Loucy (cell line): ENCODE measurements at regions not wholly inside any gene's neighbourhood (a gene's known extent, or its start where the extent isn't known, plus 50 kb on each side); places are given as distances from the start of the nearest gene placed in this dataset.

Experiments
- EZH2phosphoT487 ChIP-seq: fragments of 200-600 bp; IDR thresholded peaks from 2 replicates; pipeline ENCODE4 v1.6.1; 2018; ENCODE audit warnings: antibody characterized with exemption, mild to moderate bottlenecking, moderate library complexity, borderline replicate concordance
- TF ChIP-seq, protein P1 (sequence below): fragments of 200-600 bp; sonication (generic); conservative IDR thresholded peaks from 2 replicates; pipeline ENCODE4 v1.5.1; 2014; ENCODE audit warnings: mild to moderate bottlenecking, antibody characterized with exemption, low read length

DNA sequence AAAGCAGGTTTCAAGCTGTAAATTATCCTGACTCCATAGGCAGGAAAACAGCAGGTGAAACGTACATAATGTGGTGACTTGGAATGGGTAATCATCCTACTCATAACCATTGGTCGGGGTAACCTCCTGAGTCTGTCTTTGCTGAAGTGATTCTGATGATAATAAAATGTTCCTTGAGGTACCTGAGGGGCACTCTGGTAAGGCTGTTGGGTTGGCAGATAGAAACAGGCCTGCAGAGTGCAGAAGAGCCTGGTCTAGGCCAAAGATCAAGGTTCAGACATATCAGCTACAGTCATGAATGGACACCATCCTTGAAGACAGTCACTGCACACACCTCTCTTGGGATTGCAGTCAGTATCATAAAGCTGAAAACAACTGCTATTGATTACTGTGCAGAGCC lies 174.7 kb upstream of the RPL34 start:
- TF ChIP-seq, protein P1, sequence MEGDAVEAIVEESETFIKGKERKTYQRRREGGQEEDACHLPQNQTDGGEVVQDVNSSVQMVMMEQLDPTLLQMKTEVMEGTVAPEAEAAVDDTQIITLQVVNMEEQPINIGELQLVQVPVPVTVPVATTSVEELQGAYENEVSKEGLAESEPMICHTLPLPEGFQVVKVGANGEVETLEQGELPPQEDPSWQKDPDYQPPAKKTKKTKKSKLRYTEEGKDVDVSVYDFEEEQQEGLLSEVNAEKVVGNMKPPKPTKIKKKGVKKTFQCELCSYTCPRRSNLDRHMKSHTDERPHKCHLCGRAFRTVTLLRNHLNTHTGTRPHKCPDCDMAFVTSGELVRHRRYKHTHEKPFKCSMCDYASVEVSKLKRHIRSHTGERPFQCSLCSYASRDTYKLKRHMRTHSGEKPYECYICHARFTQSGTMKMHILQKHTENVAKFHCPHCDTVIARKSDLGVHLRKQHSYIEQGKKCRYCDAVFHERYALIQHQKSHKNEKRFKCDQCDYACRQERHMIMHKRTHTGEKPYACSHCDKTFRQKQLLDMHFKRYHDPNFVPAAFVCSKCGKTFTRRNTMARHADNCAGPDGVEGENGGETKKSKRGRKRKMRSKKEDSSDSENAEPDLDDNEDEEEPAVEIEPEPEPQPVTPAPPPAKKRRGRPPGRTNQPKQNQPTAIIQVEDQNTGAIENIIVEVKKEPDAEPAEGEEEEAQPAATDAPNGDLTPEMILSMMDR, result no peak
- TF ChIP-seq EZH2phosphoT487, result no peak
